ENCODE measurements at regions not wholly inside any gene's neighbourhood (a gene's known extent, or its start where the extent isn't known, plus 50 kb on each side); places are given as distances from the start of the nearest gene placed in this dataset.

- intact Hi-C loops (cut with micrococcal nuclease; ENCODE audit: unreplicated experiment), result no loop called here
- in situ Hi-C loops (cut with MboI), result no loop called here
- H3K4me2 ChIP-seq (ENCODE audit: control insufficient read depth, insufficient read depth), result no peak overlapping the region
- ATAC-seq (no peak), FAIRE-seq (no peak), DNase-seq (ENCODE audit: low read depth, low spot score) (no peak)
- H3K27ac ChIP-seq (ENCODE audit: control insufficient read depth, insufficient read depth), result no peak overlapping the region
- no peaks in the 10 kb centered on the region for H3K4me1 ChIP-seq (ENCODE audit: control insufficient read depth, insufficient read depth, low read length)
- no peaks in the 10 kb centered on the region for H3K9me3 ChIP-seq (replicated peaks; ENCODE audit: control insufficient read depth, insufficient read depth, low read length)
- 38% methylated on average over 6 of the region's 6 CpGs for WGBS (ENCODE audit: insufficient coverage, insufficient replicate concordance, low lambda C conversion rate, missing lambda C conversion rate)
- H3K79me2 ChIP-seq (ENCODE audit: control insufficient read depth, insufficient read depth, low read length), result no peaks in the 10 kb centered on the region
- CTCF ChIA-PET, result interaction anchor here (2.8 kb wide), 1 partner anchor 10 kb away, joined by 8 read pairs; no protein-coding TSS in a partner anchor
- no peak overlapping the region for H3K9ac ChIP-seq (ENCODE audit: control insufficient read depth, insufficient read depth, low read length)
- peaks cover 0 to 3% of the 10 kb centered on the region in 2 experiments; a peak in 3 of 4 replicates for H3K27me3 ChIP-seq (replicated peaks in 1 of 2; ENCODE audit: control insufficient read depth in 2 of 2, insufficient read depth in 2 of 2, low read length in 1 of 2)
- no peak for TF ChIP-seq CREB1 (IDR thresholded peaks at IDR 0.05; ENCODE audit: low read depth)
- TF ChIP-seq EP300 (IDR thresholded peaks at IDR 0.05; ENCODE audit: borderline replicate concordance in 1 of 2, control insufficient read depth in 1 of 2, low read depth in 2 of 2, low read length in 2 of 2), result no peak
- no peak for TF ChIP-seq TCF7 (IDR thresholded peaks at IDR 0.05; ENCODE audit: borderline replicate concordance)
- TF ChIP-seq NR2C2 (IDR thresholded peaks at IDR 0.05; ENCODE audit: borderline replicate concordance, control insufficient read depth, insufficient read length, low read depth), result no peak
- TF ChIP-seq, protein P1, sequence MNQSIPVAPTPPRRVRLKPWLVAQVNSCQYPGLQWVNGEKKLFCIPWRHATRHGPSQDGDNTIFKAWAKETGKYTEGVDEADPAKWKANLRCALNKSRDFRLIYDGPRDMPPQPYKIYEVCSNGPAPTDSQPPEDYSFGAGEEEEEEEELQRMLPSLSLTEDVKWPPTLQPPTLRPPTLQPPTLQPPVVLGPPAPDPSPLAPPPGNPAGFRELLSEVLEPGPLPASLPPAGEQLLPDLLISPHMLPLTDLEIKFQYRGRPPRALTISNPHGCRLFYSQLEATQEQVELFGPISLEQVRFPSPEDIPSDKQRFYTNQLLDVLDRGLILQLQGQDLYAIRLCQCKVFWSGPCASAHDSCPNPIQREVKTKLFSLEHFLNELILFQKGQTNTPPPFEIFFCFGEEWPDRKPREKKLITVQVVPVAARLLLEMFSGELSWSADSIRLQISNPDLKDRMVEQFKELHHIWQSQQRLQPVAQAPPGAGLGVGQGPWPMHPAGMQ (IDR thresholded peaks at IDR 0.05; ENCODE audit: borderline replicate concordance), result no peak
- TF ChIP-seq TCF3 (IDR thresholded peaks at IDR 0.05; ENCODE audit: borderline replicate concordance, insufficient read depth, low read depth, low read length), result no peak
- TF ChIP-seq SRF (IDR thresholded peaks at IDR 0.05; ENCODE audit: low read depth in 2 of 2, low read length in 2 of 2), result no peak
- TF ChIP-seq USF2 (IDR thresholded peaks at IDR 0.05; ENCODE audit: borderline replicate concordance, low read depth, low read length), result no peak
- TF ChIP-seq TCF12 (IDR thresholded peaks at IDR 0.05; ENCODE audit: low read depth, low read length), result no peak
- TF ChIP-seq MXI1 (IDR thresholded peaks at IDR 0.05; ENCODE audit: low read depth, low read length), result no peak
- TF ChIP-seq IKZF2 (IDR thresholded peaks at IDR 0.05), result no peak
- TF ChIP-seq CHD1 (IDR thresholded peaks at IDR 0.05; ENCODE audit: low read depth, low read length), result no peak
- TF ChIP-seq ELK1 (IDR thresholded peaks at IDR 0.05; ENCODE audit: low read depth, low read length), result no peak
- no peak for TF ChIP-seq EED (IDR thresholded peaks at IDR 0.05; ENCODE audit: low read depth)
- no peak for TF ChIP-seq MEF2A (IDR thresholded peaks at IDR 0.05; ENCODE audit: insufficient read depth, low read depth, low read length)
- TF ChIP-seq, protein P2, sequence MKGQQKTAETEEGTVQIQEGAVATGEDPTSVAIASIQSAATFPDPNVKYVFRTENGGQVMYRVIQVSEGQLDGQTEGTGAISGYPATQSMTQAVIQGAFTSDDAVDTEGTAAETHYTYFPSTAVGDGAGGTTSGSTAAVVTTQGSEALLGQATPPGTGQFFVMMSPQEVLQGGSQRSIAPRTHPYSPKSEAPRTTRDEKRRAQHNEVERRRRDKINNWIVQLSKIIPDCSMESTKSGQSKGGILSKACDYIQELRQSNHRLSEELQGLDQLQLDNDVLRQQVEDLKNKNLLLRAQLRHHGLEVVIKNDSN (IDR thresholded peaks at IDR 0.05; ENCODE audit: borderline replicate concordance, extremely low read length, insufficient read depth, low read depth, low read length), result no peak
- H3K4me3 ChIP-seq, result no peak overlapping the region
- RAD21 ChIA-PET (ENCODE audit: unreplicated experiment), result no interaction called here
- H3K36me3 ChIP-seq (ENCODE audit: control insufficient read depth in 2 of 2, insufficient read depth in 2 of 2, low read length in 1 of 2), result no peaks in the 10 kb centered on the region
- BruUV-seq (replicated peaks), result no TSS peak
- no peaks in the 10 kb centered on the region for H4K20me1 ChIP-seq (ENCODE audit: control insufficient read depth, insufficient read depth)
- POLR2A ChIA-PET, result interaction anchor here (1.3 kb wide), 1 partner anchor 9 kb away, joined by 4 read pairs; no protein-coding TSS in a partner anchor
- SMC1A ChIA-PET (ENCODE audit: uncharacterized antibody, unreplicated experiment), result interaction anchor here (0.6 kb wide), 1 partner anchor 427 kb away, joined by 3 read pairs; no protein-coding TSS in a partner anchor
- no peak overlapping the region for H2AFZ ChIP-seq (ENCODE audit: control insufficient read depth, low read depth, low read length)
Observed at GRCh38 chr6:16974704-16975359, 127.0 kb upstream of the STMND1 start.
